ENCODE measurements at regions not wholly inside any gene's neighbourhood (a gene's known extent, or its start where the extent isn't known, plus 50 kb on each side); places are given as distances from the start of the nearest gene placed in this dataset.

GRCh38 chr15:38706956-38707355, 142.3 kb upstream of the RASGRP1 start:
- TF ChIP-seq ZFX (CRISPR knock-in tag; IDR thresholded peaks at IDR 0.05; ENCODE audit: low read depth), result no peak
- TF ChIP-seq EZH2 (conservative IDR thresholded peaks at IDR 0.05; ENCODE audit: low read depth, low read length), result no peak
- TF ChIP-seq HMGA1 (CRISPR knock-in tag; conservative IDR thresholded peaks at IDR 0.05), result no peak
- no peak for TF ChIP-seq CTCF (CRISPR knock-in tag; IDR thresholded peaks at IDR 0.05)
- no peak for TF ChIP-seq FOXA3 (CRISPR knock-in tag; IDR thresholded peaks at IDR 0.05)
- TF ChIP-seq SP1 (IDR thresholded peaks at IDR 0.05), result no peak
- TF ChIP-seq SP1 (CRISPR knock-in tag; IDR thresholded peaks at IDR 0.05), result no peak
- no peak for TF ChIP-seq TCF7 (IDR thresholded peaks at IDR 0.05; ENCODE audit: low read depth)
- no peak for TF ChIP-seq SOX5 (CRISPR knock-in tag; IDR thresholded peaks at IDR 0.05; ENCODE audit: borderline replicate concordance)
- TF ChIP-seq SNRNP70 (IDR thresholded peaks at IDR 0.05; ENCODE audit: low read depth, low read length), result no peak
- TF ChIP-seq HMGXB4 (CRISPR knock-in tag; IDR thresholded peaks at IDR 0.05; ENCODE audit: borderline replicate concordance in 1 of 2, low read depth in 1 of 2), result no peak
